ENCODE measurements at regions not wholly inside any gene's neighbourhood (a gene's known extent, or its start where the extent isn't known, plus 50 kb on each side); places are given as distances from the start of the nearest gene placed in this dataset.

- TF ChIP-seq POLR2A (IDR thresholded peaks at IDR 0.05; ENCODE audit: low read length), result no peak
- no peak for TF ChIP-seq GATA1 (IDR thresholded peaks at IDR 0.05; ENCODE audit: low read depth, low read length)
These were observed 161.9 kb downstream of the RPIA start for GRCh38 chr2:88853403-88853790.
